ENCODE measurements at regions not wholly inside any gene's neighbourhood (a gene's known extent, or its start where the extent isn't known, plus 50 kb on each side); places are given as distances from the start of the nearest gene placed in this dataset.

GRCh38 chr2:847669-848068, 103.0 kb upstream of the SNTG2 start:
- DNase-seq (ENCODE audit: extremely low spot score), result no peak
- 70% methylated on average over 10 of the region's 10 CpGs for WGBS
- H3K36me3 ChIP-seq (ENCODE audit: insufficient read depth), result no peaks in the 10 kb centered on the region
- H3K4me3 ChIP-seq (ENCODE audit: low read depth, low read length), result no peak overlapping the region
- no peak overlapping the region for H3K27ac ChIP-seq (ENCODE audit: low read depth)
- H3K4me1 ChIP-seq (ENCODE audit: insufficient read depth), result no peaks in the 10 kb centered on the region

DNA sequence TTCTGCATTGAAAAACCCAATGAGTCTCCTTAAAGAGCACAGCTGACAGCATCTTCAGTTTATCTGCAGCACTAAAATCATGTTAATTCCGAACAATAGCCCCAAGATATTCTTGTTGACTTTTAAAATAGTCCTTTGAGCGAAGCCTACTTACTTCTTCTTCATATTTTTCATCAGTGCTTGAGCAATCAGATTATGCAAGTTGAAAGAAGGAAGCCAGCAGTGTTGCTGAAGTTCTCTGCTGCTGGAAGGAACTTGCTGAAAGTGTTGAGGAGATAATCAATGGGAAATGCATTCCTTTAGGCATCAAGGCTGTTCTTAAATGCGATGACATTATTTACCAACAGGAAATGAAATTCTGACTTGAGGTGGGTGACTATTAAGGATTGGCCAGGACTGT, 105.9 kb upstream of the SNTG2 start:
- H3K4me1 ChIP-seq (ENCODE audit: insufficient read depth), result no peaks in the 10 kb centered on the region
- H3K4me3 ChIP-seq (ENCODE audit: low read depth, low read length), result no peak overlapping the region

GRCh38 chr2:842151-842803, 108.4 kb upstream of the SNTG2 start:
- DNase-seq (ENCODE audit: extremely low spot score), result no peak
- no peak overlapping the region for H3K27ac ChIP-seq (ENCODE audit: low read depth)
- no peaks in the 10 kb centered on the region for H3K4me1 ChIP-seq (ENCODE audit: insufficient read depth)
- 61% methylated on average over 16 of the region's 16 CpGs for WGBS
- no peak overlapping the region for H3K4me3 ChIP-seq (ENCODE audit: low read depth, low read length)
- H3K36me3 ChIP-seq (ENCODE audit: insufficient read depth), result no peaks in the 10 kb centered on the region

More for the DNA sequence above, 105.9 kb upstream of the SNTG2 start:
- DNase-seq (ENCODE audit: extremely low spot score), result no peak
- 68% methylated on average over 3 of the region's 3 CpGs for whole genome bisulfite sequencing
- H3K27ac ChIP-seq (ENCODE audit: low read depth), result no peak overlapping the region
- H3K36me3 ChIP-seq (ENCODE audit: insufficient read depth), result no peaks in the 10 kb centered on the region

DNA sequence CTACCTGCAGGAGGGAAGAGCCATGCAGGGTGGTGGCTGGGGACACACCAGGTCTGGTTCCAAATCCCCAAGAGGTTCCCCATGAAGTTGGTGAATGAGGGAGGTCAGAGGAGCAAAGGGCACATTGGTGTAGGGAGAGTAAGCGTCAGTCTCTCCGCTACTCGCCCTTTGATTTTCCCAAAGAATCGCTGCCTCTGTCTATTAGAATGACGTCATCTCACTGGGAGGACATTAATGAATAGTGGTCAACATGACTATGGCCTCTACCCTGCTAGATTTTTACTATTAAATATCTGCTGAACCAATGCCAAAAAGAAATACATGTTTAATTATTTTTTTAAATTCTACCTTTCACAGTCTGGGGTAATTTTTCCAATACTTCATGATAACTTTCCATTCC, 109.6 kb upstream of the SNTG2 start:
- Histone ChIP-seq H3K4me3 (ENCODE audit: low read depth, low read length) (no peak overlapping the region), H3K36me3 (ENCODE audit: insufficient read depth) (no peaks in the 10 kb centered on the region), H3K27ac (ENCODE audit: low read depth) (no peak overlapping the region), H3K4me1 (ENCODE audit: insufficient read depth) (no peaks in the 10 kb centered on the region)
- DNase-seq (ENCODE audit: extremely low spot score), result no peak
- 84% methylated on average over 5 of the region's 5 CpGs for WGBS

GRCh38 chr2:834233-834632, 116.4 kb upstream of the SNTG2 start:
- no peak for DNase-seq (ENCODE audit: extremely low spot score)

GRCh38 chr2:833180-833579, 117.5 kb upstream of the SNTG2 start:
- WGBS, result 82% methylated on average over 5 of the region's 5 CpGs
- Histone ChIP-seq H3K4me3 (ENCODE audit: low read depth, low read length) (no peak overlapping the region), H3K27ac (ENCODE audit: low read depth) (no peak overlapping the region), H3K4me1 (ENCODE audit: insufficient read depth) (no peaks in the 10 kb centered on the region), H3K36me3 (ENCODE audit: insufficient read depth) (no peaks in the 10 kb centered on the region)
- DNase-seq (ENCODE audit: extremely low spot score), result no peak

More at GRCh38 chr2:834233-834632, 116.4 kb upstream of the SNTG2 start:
- 76% methylated on average over 10 of the region's 10 CpGs for WGBS
- Histone ChIP-seq H3K36me3 (ENCODE audit: insufficient read depth) (no peaks in the 10 kb centered on the region), H3K4me1 (ENCODE audit: insufficient read depth) (no peaks in the 10 kb centered on the region), H3K27ac (ENCODE audit: low read depth) (no peak overlapping the region), H3K4me3 (ENCODE audit: low read depth, low read length) (no peak overlapping the region)

DNA sequence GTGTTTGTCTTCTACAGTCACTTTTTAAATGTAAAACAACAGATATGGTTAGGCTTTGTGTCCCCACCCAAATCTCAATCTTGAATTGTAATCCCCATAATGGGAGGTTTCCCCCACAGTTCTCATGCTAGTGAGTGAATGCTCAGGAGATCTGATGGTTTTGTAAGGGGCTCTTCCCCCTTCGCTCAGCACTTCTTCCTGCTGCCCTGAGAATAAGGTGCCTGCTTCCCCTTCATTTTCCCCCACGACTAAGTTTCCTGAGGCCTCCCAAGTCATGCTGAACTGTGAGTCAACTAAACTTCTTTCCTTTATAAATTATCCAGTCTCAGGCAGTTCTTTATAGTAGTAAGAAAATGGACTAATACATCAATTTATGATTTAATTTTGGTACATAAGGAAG, 118.0 kb upstream of the SNTG2 start:
- Histone ChIP-seq H3K4me3 (ENCODE audit: low read depth, low read length) (no peak overlapping the region), H3K27ac (ENCODE audit: low read depth) (no peak overlapping the region), H3K4me1 (ENCODE audit: insufficient read depth) (no peaks in the 10 kb centered on the region), H3K36me3 (ENCODE audit: insufficient read depth) (no peaks in the 10 kb centered on the region)
- WGBS, result 82% methylated on average over 2 of the region's 2 CpGs
- DNase-seq (ENCODE audit: extremely low spot score), result no peak

- Histone ChIP-seq H3K4me3 (ENCODE audit: low read depth, low read length) (no peak overlapping the region), H3K4me1 (ENCODE audit: insufficient read depth) (no peaks in the 10 kb centered on the region), H3K36me3 (ENCODE audit: insufficient read depth) (no peaks in the 10 kb centered on the region), H3K27ac (ENCODE audit: low read depth) (no peak overlapping the region)
- no peak for DNase-seq (ENCODE audit: extremely low spot score)
- WGBS, result 16% methylated on average over 5 of the region's 5 CpGs
Measured at GRCh38 chr2:831622-832021, 119.0 kb upstream of the SNTG2 start.

DNA sequence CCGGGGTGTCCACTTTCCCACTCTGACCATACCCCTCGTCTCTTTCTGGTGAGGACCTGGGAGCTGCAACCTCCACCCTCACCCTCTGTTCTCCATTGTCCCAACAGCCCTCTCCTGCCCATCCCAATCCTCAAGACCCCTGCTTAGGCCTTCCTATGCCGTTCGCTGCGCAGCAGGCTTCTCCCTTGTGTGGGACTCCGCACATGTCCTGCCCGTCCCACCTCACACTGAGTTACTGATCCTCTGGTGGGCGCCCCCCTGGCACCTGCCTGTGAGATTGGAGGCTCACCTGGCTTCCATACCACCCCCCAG, 119.5 kb upstream of the SNTG2 start:
- WGBS, result 88% methylated on average over 8 of the region's 8 CpGs
- Histone ChIP-seq H3K4me3 (ENCODE audit: low read depth, low read length) (no peak overlapping the region), H3K36me3 (ENCODE audit: insufficient read depth) (no peaks in the 10 kb centered on the region), H3K4me1 (ENCODE audit: insufficient read depth) (no peaks in the 10 kb centered on the region), H3K27ac (ENCODE audit: low read depth) (no peak overlapping the region)
- no peak for DNase-seq (ENCODE audit: extremely low spot score)

- Histone ChIP-seq H3K36me3 (ENCODE audit: insufficient read depth) (no peaks in the 10 kb centered on the region), H3K27ac (ENCODE audit: low read depth) (no peak overlapping the region), H3K4me1 (ENCODE audit: insufficient read depth) (no peaks in the 10 kb centered on the region), H3K4me3 (ENCODE audit: low read depth, low read length) (no peak overlapping the region)
- DNase-seq (ENCODE audit: extremely low spot score), result no peak
- WGBS, result 69% methylated on average over 10 of the region's 10 CpGs
Measured at GRCh38 chr2:830419-831224, 120.0 kb upstream of the SNTG2 start.

DNA sequence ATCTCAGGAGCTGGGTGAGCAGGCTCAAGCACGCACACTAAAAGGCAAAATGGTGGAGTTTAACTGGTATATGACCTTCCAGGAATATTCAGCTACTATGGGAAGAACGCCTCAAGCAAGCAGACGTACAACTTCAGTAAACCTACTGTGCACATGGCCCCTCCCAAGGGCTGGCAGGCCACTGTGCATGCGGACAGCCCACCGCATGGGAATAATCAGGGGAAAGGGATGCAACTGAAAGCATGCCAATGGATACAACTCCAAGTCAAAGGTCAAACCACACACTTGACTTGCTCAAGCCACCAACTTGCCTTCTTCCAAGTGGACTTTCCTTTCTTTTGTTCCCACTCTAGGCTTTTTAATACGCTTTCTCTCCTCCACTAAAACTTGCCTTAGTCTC, 121.6 kb upstream of the SNTG2 start:
- no peak overlapping the region for H3K27ac ChIP-seq (ENCODE audit: low read depth)
- 82% methylated on average over 6 of the region's 6 CpGs for WGBS
- no peak overlapping the region for H3K4me3 ChIP-seq (ENCODE audit: low read depth, low read length)
- H3K36me3 ChIP-seq (ENCODE audit: insufficient read depth), result no peaks in the 10 kb centered on the region
- H3K4me1 ChIP-seq (ENCODE audit: insufficient read depth), result no peaks in the 10 kb centered on the region
- no peak for DNase-seq (ENCODE audit: extremely low spot score)

- Histone ChIP-seq H3K36me3 (ENCODE audit: insufficient read depth) (no peaks in the 10 kb centered on the region), H3K4me3 (ENCODE audit: low read depth, low read length) (no peak overlapping the region), H3K27ac (ENCODE audit: low read depth) (no peak overlapping the region), H3K4me1 (ENCODE audit: insufficient read depth) (no peaks in the 10 kb centered on the region)
- 61% methylated on average over 8 of the region's 8 CpGs for WGBS
- DNase-seq (ENCODE audit: extremely low spot score), result no peak
Measured at GRCh38 chr2:824954-825353, 125.7 kb upstream of the SNTG2 start.

DNA sequence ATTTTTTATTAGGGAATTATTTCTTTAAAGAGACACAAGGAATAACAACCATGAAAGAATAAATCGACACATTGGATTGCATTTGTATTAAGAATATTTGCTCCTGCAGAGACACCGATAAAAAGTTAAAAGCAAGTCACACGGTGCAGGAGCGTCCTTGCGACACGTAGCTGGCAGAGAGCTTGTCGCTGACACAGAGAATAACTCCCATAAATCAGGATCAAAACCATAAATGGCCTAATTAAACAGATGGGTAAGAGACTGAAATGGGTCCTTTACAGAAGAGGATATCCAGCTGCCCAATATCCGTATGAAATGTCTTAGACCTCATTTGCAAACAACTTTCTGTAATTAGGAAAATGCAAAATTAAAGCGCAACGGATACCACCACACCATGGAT, 126.1 kb upstream of the SNTG2 start:
- H3K36me3 ChIP-seq (ENCODE audit: insufficient read depth), result no peaks in the 10 kb centered on the region
- H3K4me3 ChIP-seq (ENCODE audit: low read depth, low read length), result no peak overlapping the region
- 75% methylated on average over 10 of the region's 10 CpGs for WGBS
- H3K4me1 ChIP-seq (ENCODE audit: insufficient read depth), result no peaks in the 10 kb centered on the region
- no peak overlapping the region for H3K27ac ChIP-seq (ENCODE audit: low read depth)
- no peak for DNase-seq (ENCODE audit: extremely low spot score)

- WGBS, result 81% methylated on average over 19 of the region's 19 CpGs
- DNase-seq (ENCODE audit: extremely low spot score), result no peak
- Histone ChIP-seq H3K36me3 (ENCODE audit: insufficient read depth) (no peaks in the 10 kb centered on the region), H3K4me3 (ENCODE audit: low read depth, low read length) (no peak overlapping the region), H3K27ac (ENCODE audit: low read depth) (no peak overlapping the region), H3K4me1 (ENCODE audit: insufficient read depth) (no peaks in the 10 kb centered on the region)
Measured at GRCh38 chr2:821546-821945, 129.1 kb upstream of the SNTG2 start.
